DMS 273 (cell line): ENCODE measurements at regions not wholly inside any gene's neighbourhood (a gene's known extent, or its start where the extent isn't known, plus 50 kb on each side); places are given as distances from the start of the nearest gene placed in this dataset.
A peak's percentile ranks its signal among the peaks of the same experiment; 100 is the strongest.

ENCODE experiments used
- DNase-seq: peaks from one replicate; lab custom pipeline; 2025; ENCODE audit not compliant: unreplicated experiment; lab: John Stamatoyannopoulos, UW

GRCh38 chr10:21212912-21213311 is 312.6 kb downstream of the SKIDA1 start:
- DNase-seq: no peak

GRCh38 chr10:21212348-21212747 is 313.1 kb downstream of the SKIDA1 start:
- DNase-seq: no peak

DNA sequence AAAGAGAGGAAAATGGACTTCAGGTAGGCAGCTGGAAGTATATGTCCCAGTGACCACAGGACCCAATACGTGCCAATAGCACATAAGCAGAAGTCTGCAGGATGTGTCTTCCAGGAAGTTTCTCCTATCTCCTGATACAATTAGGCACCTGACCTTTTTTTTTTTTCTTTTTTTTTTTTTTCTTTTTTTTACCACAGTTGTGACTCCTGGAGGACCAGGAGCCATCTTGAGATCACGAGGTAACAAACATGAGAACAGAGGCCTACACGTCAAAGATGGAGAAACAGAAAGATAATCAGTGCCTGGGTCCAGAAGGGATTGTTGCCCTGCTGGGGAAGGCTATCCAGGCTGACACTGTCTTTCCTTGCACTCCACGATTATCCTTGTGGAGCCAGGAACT is 312.4 kb upstream of the NEBL start:
- no peak for DNase-seq

GRCh38 chr10:21208666-21209316 is 311.7 kb upstream of the NEBL start:
- DNase-seq: no peak

GRCh38 chr10:21207852-21208646 is 310.9 kb upstream of the NEBL start:
- no peak for DNase-seq

- no peak for DNase-seq
Measured at GRCh38 chr10:21205328-21205727, 308.2 kb upstream of the NEBL start.

GRCh38 chr10:21203473-21204107 is 306.5 kb upstream of the NEBL start:
- no peak for DNase-seq

DNA sequence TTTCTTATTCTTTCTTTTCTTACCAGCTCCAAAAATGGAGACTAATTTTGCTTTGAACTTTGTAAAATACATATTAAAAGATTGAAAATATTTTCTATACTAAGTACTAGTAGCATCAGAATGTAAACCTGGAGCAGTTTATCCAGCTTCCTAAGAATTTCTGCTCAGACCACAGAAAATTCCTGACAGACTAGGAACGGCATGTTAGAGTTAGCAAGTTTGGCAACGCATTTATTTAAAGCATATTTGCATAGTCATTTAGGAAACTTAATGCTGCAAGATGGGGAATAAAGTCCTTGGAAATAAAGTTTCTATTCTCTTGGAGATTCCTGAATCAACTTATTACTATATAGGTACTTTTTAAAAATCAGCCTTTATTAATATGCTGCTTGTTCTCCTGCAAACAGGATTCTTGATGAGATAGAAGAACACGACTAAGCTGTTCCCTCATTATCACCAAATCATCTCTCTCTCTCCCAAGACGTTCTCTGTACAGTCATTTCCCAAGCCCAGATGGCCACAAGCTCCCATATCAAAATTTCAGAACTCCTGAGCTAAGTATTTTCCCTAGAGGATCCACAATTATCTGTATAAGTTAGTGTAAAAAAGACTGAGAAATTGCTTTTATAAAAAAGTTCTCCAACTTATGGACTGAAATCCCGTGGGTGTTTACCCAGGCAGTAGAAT is 305.8 kb upstream of the NEBL start:
- DNase-seq: no peak

DNA sequence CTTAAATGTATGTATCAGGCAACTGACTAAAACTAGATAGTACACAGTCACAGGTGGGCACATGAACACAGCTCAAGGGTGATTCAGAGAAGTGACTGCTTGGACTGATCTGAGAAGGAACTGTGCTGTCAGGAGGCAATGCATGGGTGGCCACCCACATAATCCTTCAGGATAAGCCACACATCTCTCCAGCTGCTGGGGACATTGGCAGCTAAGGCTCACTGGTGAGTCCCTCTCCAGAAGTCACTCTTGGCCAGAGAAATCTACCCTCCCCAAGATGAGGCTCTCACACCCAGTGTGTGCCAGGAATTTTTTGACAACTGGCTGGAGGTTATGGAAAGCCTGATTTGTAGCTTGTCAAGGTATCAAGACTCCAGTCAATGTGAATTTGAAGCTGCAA is 302.4 kb upstream of the NEBL start:
- no peak for DNase-seq

DNA sequence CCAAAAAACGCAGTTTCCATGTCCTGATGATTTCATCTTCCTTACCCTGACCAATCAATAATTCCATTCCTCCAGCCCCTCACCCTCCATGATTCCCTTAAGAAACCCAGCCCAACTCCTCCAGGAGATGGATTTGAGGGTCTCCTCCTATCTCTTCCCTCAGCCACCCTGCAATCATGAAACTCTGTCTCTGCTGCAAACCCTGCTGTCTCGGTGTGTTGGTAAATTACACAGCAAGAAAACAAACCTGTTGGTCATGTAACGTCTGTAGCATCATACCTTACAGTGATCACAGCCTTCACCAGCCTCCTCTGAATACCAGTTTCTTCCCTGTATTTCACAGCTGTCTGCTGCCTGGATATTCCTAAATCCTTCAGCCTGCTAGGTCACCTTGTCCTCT is 300.7 kb upstream of the NEBL start:
- DNase-seq: no peak

DNA sequence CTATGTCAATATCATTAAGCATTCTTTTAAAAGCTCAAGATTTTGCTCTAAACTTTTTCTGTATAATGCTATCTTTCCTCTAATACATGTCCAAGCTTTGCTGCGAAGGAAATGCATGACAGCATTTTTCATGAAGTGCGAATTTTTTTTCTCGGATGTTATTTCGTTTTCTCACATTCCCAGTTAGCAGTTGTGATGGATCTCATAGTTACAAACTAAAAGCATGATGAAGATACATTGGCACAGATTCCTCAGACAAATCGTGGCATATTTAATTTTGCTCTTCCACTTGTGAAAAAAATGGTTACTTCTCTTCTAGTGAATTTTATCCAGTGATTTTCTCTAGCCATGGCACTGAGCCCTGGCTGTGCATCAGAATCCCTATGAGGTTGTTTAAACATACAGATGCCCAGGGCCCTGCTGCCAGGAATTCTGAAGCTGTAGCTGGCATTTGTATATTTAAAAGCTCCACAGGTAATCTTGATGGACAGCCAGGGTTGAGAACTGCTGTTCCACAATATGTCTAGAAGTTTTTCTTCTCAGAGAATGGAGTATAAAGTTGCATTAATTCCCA is 299.8 kb upstream of the NEBL start:
- DNase-seq: no peak

- no peak for DNase-seq
Measured at GRCh38 chr10:21195252-21195651, 298.1 kb upstream of the NEBL start.

DNA sequence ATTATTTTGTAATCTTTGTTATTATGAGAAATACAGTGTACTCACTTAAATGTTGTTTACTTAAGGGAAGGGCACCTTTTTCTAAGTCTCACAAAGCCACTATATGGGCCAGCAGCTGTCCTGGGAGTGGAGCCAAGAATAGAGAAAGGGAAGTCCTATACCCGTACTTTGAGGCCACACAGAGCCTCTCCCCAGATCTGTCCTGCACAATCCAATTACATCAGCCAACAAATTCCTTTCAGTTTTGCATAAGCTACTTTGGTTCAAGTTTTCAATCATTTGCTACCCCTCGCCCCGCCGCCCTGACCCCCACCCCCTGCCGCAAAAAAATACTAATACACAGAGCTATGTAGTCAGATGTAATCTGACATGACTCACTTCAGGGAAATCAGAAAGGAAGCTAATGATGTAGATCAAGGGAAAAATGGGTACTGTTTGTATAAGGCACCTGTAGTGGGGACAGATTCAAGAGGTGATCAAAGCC is 297.4 kb upstream of the NEBL start:
- DNase-seq: peak; percentile 22

DNA sequence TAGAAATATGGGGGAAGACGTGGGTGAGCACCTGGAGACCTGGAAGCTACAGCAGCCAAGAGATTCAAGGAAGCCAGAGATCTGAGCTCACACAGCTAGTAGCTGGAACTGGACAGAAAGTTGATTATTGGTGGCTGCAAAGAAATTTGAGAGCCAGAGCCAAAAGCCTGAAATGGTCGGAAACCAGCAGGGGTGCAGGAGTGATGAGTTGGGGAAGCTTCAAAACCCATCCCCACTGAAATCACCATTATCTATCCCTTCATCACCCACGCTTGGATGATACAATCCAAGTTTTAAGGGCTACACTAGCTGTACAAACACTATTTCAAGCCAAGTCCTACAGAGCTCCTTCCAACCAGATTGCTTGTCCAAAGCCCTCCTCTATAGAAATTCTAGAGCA is 296.1 kb upstream of the NEBL start:
- DNase-seq: no peak

- no peak for DNase-seq
Measured at GRCh38 chr10:21191512-21191911, 294.4 kb upstream of the NEBL start.

- DNase-seq: no peak
Measured at GRCh38 chr10:21184984-21185383, 287.9 kb upstream of the NEBL start.

DNA sequence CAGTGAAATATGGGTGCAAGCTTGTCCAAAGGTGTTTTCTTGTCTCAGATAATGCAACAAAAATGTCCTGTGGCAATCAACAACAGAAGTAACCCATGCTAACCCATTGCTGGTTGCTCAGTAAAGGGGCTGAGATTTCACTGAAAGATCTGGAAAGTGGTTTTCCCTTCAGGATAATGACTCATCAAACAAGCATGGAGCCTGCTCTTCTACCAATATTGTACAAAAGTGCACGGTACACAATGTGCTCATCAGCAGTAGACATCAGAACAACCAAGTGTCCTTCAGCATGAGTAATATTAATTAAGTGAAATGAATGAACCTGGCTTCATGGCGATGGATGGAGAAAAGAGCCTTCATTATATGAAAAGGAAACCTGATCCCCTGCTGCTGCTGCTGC is 287.1 kb upstream of the NEBL start:
- no peak for DNase-seq

DNA sequence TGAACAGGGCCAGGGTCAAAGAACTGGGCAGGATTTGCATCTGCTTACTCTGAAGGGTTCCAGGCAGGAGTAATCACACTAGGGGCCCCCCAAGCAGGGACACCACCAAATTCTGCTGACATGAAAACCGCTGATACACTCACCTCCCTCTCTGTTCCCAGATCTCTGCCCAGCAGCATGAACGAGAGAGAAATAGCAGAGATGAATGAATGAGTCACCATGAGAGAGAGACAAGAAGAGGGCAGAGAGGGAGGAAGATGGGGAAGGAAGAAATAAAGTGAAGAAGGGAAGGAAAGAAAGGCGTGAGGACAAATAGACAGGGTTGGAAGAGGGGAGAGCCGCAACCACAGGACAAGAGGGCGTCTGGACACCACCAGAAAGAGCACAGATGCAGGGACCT is 285.9 kb upstream of the NEBL start:
- DNase-seq: no peak

- DNase-seq: no peak
Measured at GRCh38 chr10:21181451-21181850, 284.3 kb upstream of the NEBL start.

GRCh38 chr10:21180604-21181003 is 283.5 kb upstream of the NEBL start:
- no peak for DNase-seq

DNA sequence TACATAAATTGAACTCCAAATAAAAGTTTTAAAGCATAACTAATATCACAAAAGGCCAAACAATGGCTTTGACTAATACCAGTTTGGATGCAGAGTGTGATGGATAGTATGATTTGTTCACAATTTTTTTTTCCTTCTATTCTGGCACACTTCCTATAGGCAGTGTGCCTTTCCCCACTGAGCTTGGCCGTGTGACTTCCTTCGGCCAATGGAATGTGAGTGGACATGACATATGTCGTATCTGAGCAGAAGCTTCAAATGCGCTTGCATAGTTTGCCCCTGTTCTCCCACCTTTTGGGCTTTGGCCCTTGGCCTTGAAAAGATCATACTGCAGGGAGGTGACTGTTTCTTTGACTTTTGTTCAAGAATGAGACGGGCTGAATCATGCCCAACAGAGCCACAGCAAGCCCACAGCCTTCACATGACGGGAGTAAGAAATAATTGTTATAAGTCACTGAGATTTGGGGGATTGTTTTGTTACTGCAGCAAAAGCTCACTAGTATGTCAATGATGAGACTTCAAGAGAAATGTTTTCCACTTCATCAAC is 279.9 kb upstream of the NEBL start:
- DNase-seq: peak; percentile 18
